IPS-NIHi11 (cell line): ENCODE measurements at regions not wholly inside any gene's neighbourhood (a gene's known extent, or its start where the extent isn't known, plus 50 kb on each side); places are given as distances from the start of the nearest gene placed in this dataset.
"Not testable (repeated sequence)": the region's sequence is repeated elsewhere in the genome, so short reads cannot be mapped to it uniquely, and the experiment has no call there.

Source experiments
- DNase-seq: peaks from one replicate; pipeline ENCODE4 v3.0.0; 2012; ENCODE audit warnings: mixed read lengths, low spot score

- no peak for DNase-seq
Observed at GRCh38 chr5:168096525-168096924, 194.9 kb upstream of the WWC1 start.

- no peak for DNase-seq
Observed at GRCh38 chr5:168097876-168098653, 193.4 kb upstream of the WWC1 start.

GRCh38 chr5:168101352-168101751 lies 190.1 kb upstream of the WWC1 start:
- DNase-seq, result no peak

GRCh38 chr5:168103018-168103417 lies 188.4 kb upstream of the WWC1 start:
- DNase-seq, result not testable (repeated sequence)

- no peak for DNase-seq
Observed at GRCh38 chr5:168104350-168104749, 187.1 kb upstream of the WWC1 start.

- peak; percentile 45 for DNase-seq
Observed at GRCh38 chr5:168104811-168105481, 186.5 kb upstream of the WWC1 start.

- no peak for DNase-seq
Observed at GRCh38 chr5:168106008-168106761, 185.3 kb upstream of the WWC1 start.

GRCh38 chr5:168109441-168109840 lies 182.0 kb upstream of the WWC1 start:
- DNase-seq, result no peak

GRCh38 chr5:168110384-168110783 lies 181.1 kb upstream of the WWC1 start:
- DNase-seq, result peak; percentile 42

- DNase-seq, result no peak
Observed at GRCh38 chr5:168110870-168111832, 180.3 kb upstream of the WWC1 start.

GRCh38 chr5:168114444-168115017 lies 176.9 kb upstream of the WWC1 start:
- peak; percentile 76 for DNase-seq

GRCh38 chr5:168117469-168117868 lies 174.0 kb upstream of the WWC1 start:
- no peak for DNase-seq

- peak; percentile 37 for DNase-seq
Observed at GRCh38 chr5:168118042-168118668, 173.3 kb upstream of the WWC1 start.

- DNase-seq, result no peak
Observed at GRCh38 chr5:168120401-168121137, 170.9 kb upstream of the WWC1 start.

- DNase-seq, result no peak
Observed at GRCh38 chr5:168121138-168121494, 170.3 kb upstream of the WWC1 start.

- DNase-seq, result no peak
Observed at GRCh38 chr5:168123631-168124528, 167.6 kb upstream of the WWC1 start.

GRCh38 chr5:168125445-168126199 lies 165.8 kb upstream of the WWC1 start:
- no peak for DNase-seq

- no peak for DNase-seq
Observed at GRCh38 chr5:168126606-168127005, 164.8 kb upstream of the WWC1 start.
